Left lung (tissue), 4 donors: ENCODE measurements at regions not wholly inside any gene's neighbourhood (a gene's known extent, or its start where the extent isn't known, plus 50 kb on each side); places are given as distances from the start of the nearest gene placed in this dataset.
A peak's percentile ranks its signal among the peaks of the same experiment; 100 is the strongest.

Experiments used
- ATAC-seq: fragments of 200-7000 bp; cut with Tn5 transposase; one replicate; pipeline ENCODE4 v1.9.1; 2020; ENCODE audit warnings: moderate library complexity
- DNase-seq, 4 donors: peaks; one replicate each; pipeline ENCODE4 v3.0.0-alpha.2; 2013 to 2020
- H3K27ac ChIP-seq, 2 donors: fragments of 200-600 bp; sonication (generic) in 1 of 2; one replicate each; pipeline versions ENCODE4 v1.5.0 to v1.8.0; 2020 to 2021
- H3K27me3 ChIP-seq, 2 donors: fragments of 200-600 bp; sonication (generic) in 1 of 2; one replicate each; pipeline versions ENCODE4 v1.5.0 to v1.8.0; 2020 to 2021
- H3K36me3 ChIP-seq, 2 donors: fragments of 200-600 bp; sonication (generic) in 1 of 2; one replicate each; pipeline versions ENCODE4 v1.5.0 to v1.8.0; 2020 to 2021
- H3K4me1 ChIP-seq, 2 donors: fragments of 200-600 bp; one replicate each; pipeline ENCODE4 v1.8.0; 2021
- H3K4me3 ChIP-seq, 2 donors: fragments of 200-600 bp; sonication (generic) in 1 of 2; one replicate each; pipeline versions ENCODE4 v1.5.0 to v1.8.0; 2020 to 2021; ENCODE audit warnings: mild to moderate bottlenecking in 1 of 2
- H3K9me3 ChIP-seq, 2 donors: fragments of 200-600 bp; sonication (generic) in 1 of 2; one replicate each; pipeline versions ENCODE4 v1.5.0 to v1.8.0; 2020 to 2021
- CTCF ChIP-seq, 2 donors: fragments of 200-600 bp; sonication (generic) in 1 of 2; IDR thresholded peaks; one replicate each; pipeline versions ENCODE4 v1.5.0 to v1.8.0; 2021; ENCODE audit warnings: antibody characterized with exemption in 2 of 2
- intact Hi-C, 2 donors: fragments of 100-400 bp; cut with DNase I; formaldehyde crosslinking; loops; one replicate each; pipeline versions ENCODE4 v1.11.2 to v1.14.2; 2022
- donor health status: DM: no; HTN: yes; CAD: no.
- donor health status: DM: no; HTN: no; CAD: no.

GRCh38 chr1:2948751-2949680 is 72.3 kb upstream of the ACTRT2 start:
- no peaks in the 10 kb centered on the region for H3K4me1 ChIP-seq
- no peaks in the 10 kb centered on the region for H3K36me3 ChIP-seq
- no peak overlapping the region for H3K27ac ChIP-seq
- H3K4me3 ChIP-seq, result no peak overlapping the region
- H3K9me3 ChIP-seq, result no peaks in the 10 kb centered on the region
- intact Hi-C loops, result no loop called here
- no peak for TF ChIP-seq CTCF (IDR thresholded peaks at IDR 0.05)
- H3K27me3 ChIP-seq, result peaks cover 7 to 71% of the 10 kb centered on the region in 2 donors
- no peak for ATAC-seq
- peak in 1 of 4 donors; percentile 61 for DNase-seq

DNA sequence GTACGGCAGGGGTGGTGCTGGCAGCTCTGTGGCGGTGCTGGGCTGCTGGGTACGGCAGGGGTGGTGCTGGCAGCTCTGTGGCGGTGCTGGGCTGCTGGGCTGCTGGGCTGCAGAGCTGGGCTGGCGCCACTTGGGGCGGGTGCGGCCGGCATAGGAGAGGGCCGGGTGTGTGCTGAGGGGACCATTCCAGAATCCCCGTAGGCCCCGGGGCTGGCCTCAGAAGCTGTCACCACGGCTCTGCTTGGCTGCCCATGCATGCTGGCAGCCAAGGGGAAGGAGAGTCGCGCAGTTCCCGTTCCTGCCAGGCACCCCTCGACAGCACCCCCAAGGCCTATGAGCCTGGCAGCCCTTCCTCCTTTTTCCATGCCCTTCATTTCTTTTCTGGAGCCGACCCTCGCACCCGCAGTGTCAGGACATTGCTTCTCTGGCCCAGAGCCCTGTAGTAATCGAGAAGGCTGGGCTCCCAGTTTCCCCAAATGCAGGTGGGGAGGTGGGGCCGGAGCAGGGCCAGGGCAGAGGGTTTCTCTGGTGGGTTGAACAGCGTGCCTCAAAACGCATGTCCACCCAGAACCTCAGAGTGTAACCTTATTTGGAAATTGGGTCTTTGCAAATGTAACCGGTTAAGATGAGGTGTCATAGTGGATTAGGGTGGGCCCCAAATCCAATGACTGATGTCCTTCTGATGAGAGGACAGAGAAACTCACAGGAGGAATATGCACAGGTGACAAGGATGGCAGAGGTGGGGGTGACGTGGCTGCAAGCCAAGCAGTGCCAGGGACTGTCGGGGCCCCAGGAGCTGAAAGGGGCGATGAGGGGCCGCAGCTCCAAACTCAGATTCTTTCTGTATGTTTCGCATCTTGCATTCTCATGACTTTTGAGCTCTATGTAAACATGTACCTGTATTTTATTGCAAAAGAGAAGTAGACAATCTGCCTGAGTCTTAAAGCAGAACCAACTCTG is 71.0 kb upstream of the ACTRT2 start:
- Histone ChIP-seq H3K27me3 (peaks cover 7 to 67% of the 10 kb centered on the region in 2 donors), H3K4me1 (no peaks in the 10 kb centered on the region), H3K36me3 (no peaks in the 10 kb centered on the region), H3K27ac (no peak overlapping the region), H3K9me3 (peaks cover 0 to 11% of the 10 kb centered on the region in 2 donors), H3K4me3 (no peak overlapping the region)
- ATAC-seq (no peak), DNase-seq (peak in 1 of 4 donors; percentile 62)
- intact Hi-C loops, result no loop called here
- no peak for TF ChIP-seq CTCF (IDR thresholded peaks at IDR 0.05)

DNA sequence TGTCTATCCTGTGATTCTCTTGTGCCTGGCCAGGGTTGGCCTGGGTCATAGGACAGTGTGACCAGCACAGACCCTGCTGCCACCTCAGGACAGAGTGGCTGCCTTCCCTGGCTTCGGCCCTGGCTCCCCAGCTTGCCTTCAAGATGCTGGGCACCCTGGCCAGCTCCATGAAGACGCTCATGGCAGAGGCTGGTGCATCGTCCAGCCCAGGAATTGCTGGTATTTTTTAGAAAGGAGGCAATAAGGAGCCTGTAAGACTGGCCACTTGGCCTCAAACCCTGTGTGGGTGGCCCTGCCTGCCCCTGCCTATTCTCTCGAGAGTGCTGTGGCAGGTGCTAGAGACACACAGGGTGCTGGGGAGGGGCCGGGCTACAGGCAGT is 70.4 kb upstream of the ACTRT2 start:
- Histone ChIP-seq H3K4me1 (no peaks in the 10 kb centered on the region), H3K9me3 (peaks cover 0 to 18% of the 10 kb centered on the region in 2 donors), H3K27ac (no peak overlapping the region), H3K27me3 (peaks cover 7 to 64% of the 10 kb centered on the region in 2 donors), H3K36me3 (no peaks in the 10 kb centered on the region), H3K4me3 (no peak overlapping the region)
- ATAC-seq (no peak), DNase-seq (peak in 1 of 4 donors; percentile 38)
- no peak for TF ChIP-seq CTCF (IDR thresholded peaks at IDR 0.05)
- intact Hi-C loops, result no loop called here

- Histone ChIP-seq H3K36me3 (no peaks in the 10 kb centered on the region), H3K9me3 (peaks cover 0 to 27% of the 10 kb centered on the region in 2 donors), H3K27ac (no peak overlapping the region), H3K4me1 (no peaks in the 10 kb centered on the region), H3K4me3 (no peak overlapping the region), H3K27me3 (peaks cover 7 to 55% of the 10 kb centered on the region in 2 donors)
- DNase-seq (peak in 1 of 4 donors; percentile 39), ATAC-seq (no peak)
- intact Hi-C loops, result no loop called here
- TF ChIP-seq CTCF (IDR thresholded peaks at IDR 0.05), result no peak
These were observed 69.4 kb upstream of the ACTRT2 start for GRCh38 chr1:2951856-2952255.
